ENCODE measurements at regions not wholly inside any gene's neighbourhood (a gene's known extent, or its start where the extent isn't known, plus 50 kb on each side); places are given as distances from the start of the nearest gene placed in this dataset.

DNA sequence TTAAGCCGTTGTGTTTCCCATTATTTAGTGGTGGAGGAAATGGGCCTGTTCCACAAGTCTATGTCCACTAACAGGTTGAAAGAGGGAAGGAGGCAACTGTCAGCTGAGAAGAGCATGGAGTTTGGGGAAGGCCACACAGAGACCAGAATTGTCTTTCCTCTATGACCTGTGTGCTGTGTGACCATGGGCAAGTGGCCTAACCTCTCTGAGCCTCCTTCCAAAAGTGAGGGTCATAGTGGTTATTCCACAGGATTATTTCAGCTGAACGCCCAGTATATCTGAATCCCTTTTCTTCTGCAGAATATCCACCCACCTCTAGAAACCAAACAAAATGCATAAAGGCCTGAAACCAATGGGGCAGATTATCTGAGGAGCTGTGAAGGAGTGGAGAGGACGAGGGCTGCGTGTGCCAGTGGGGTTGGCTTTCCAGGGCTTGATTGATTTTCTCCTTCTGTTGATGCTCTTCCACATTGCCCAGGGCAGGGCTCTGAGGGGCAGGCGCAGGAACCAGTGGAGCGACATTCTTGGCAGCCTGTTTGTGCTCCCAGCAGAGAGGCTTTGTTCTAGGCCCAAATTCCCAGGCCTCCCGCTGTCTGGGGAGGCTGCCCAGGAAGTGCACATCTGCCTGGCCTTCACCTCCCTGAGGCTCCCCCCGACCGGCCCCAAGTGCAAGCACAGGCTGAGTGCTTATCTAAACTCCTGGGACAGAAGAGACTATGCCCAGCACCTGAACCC is 452.7 kb downstream of the BCL11B start:
- TF ChIP-seq EP300 (IDR thresholded peaks at IDR 0.05; ENCODE audit: borderline replicate concordance in 1 of 2, low read depth in 1 of 2, low read length in 1 of 2) = no peak
- no peak for TF ChIP-seq RFX5 (IDR thresholded peaks at IDR 0.05; ENCODE audit: low read length)
- TF ChIP-seq, protein P1, sequence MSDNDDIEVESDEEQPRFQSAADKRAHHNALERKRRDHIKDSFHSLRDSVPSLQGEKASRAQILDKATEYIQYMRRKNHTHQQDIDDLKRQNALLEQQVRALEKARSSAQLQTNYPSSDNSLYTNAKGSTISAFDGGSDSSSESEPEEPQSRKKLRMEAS (IDR thresholded peaks at IDR 0.05; ENCODE audit: low read depth) = no peak
- TF ChIP-seq NFIC (IDR thresholded peaks at IDR 0.05; ENCODE audit: borderline replicate concordance) = no peak
- TF ChIP-seq, protein P2, sequence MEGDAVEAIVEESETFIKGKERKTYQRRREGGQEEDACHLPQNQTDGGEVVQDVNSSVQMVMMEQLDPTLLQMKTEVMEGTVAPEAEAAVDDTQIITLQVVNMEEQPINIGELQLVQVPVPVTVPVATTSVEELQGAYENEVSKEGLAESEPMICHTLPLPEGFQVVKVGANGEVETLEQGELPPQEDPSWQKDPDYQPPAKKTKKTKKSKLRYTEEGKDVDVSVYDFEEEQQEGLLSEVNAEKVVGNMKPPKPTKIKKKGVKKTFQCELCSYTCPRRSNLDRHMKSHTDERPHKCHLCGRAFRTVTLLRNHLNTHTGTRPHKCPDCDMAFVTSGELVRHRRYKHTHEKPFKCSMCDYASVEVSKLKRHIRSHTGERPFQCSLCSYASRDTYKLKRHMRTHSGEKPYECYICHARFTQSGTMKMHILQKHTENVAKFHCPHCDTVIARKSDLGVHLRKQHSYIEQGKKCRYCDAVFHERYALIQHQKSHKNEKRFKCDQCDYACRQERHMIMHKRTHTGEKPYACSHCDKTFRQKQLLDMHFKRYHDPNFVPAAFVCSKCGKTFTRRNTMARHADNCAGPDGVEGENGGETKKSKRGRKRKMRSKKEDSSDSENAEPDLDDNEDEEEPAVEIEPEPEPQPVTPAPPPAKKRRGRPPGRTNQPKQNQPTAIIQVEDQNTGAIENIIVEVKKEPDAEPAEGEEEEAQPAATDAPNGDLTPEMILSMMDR (IDR thresholded peaks at IDR 0.05) = no peak
- no peak for TF ChIP-seq SMC3 (IDR thresholded peaks at IDR 0.05; ENCODE audit: low read depth, low read length)
- TF ChIP-seq TAF1 (IDR thresholded peaks at IDR 0.05; ENCODE audit: borderline replicate concordance, low read depth, low read length) = no peak
- TF ChIP-seq, protein P3, sequence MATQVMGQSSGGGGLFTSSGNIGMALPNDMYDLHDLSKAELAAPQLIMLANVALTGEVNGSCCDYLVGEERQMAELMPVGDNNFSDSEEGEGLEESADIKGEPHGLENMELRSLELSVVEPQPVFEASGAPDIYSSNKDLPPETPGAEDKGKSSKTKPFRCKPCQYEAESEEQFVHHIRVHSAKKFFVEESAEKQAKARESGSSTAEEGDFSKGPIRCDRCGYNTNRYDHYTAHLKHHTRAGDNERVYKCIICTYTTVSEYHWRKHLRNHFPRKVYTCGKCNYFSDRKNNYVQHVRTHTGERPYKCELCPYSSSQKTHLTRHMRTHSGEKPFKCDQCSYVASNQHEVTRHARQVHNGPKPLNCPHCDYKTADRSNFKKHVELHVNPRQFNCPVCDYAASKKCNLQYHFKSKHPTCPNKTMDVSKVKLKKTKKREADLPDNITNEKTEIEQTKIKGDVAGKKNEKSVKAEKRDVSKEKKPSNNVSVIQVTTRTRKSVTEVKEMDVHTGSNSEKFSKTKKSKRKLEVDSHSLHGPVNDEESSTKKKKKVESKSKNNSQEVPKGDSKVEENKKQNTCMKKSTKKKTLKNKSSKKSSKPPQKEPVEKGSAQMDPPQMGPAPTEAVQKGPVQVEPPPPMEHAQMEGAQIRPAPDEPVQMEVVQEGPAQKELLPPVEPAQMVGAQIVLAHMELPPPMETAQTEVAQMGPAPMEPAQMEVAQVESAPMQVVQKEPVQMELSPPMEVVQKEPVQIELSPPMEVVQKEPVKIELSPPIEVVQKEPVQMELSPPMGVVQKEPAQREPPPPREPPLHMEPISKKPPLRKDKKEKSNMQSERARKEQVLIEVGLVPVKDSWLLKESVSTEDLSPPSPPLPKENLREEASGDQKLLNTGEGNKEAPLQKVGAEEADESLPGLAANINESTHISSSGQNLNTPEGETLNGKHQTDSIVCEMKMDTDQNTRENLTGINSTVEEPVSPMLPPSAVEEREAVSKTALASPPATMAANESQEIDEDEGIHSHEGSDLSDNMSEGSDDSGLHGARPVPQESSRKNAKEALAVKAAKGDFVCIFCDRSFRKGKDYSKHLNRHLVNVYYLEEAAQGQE (IDR thresholded peaks at IDR 0.05; ENCODE audit: low read depth, low read length) = no peak
- TF ChIP-seq, protein P4, sequence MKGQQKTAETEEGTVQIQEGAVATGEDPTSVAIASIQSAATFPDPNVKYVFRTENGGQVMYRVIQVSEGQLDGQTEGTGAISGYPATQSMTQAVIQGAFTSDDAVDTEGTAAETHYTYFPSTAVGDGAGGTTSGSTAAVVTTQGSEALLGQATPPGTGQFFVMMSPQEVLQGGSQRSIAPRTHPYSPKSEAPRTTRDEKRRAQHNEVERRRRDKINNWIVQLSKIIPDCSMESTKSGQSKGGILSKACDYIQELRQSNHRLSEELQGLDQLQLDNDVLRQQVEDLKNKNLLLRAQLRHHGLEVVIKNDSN (IDR thresholded peaks at IDR 0.05; ENCODE audit: borderline replicate concordance, low read depth) = no peak
- no peak for TF ChIP-seq RAD21 (IDR thresholded peaks at IDR 0.05; ENCODE audit: low read length)

Data from SK-N-SH (cell line).